ENCODE measurements at regions not wholly inside any gene's neighbourhood (a gene's known extent, or its start where the extent isn't known, plus 50 kb on each side); places are given as distances from the start of the nearest gene placed in this dataset.

DNA sequence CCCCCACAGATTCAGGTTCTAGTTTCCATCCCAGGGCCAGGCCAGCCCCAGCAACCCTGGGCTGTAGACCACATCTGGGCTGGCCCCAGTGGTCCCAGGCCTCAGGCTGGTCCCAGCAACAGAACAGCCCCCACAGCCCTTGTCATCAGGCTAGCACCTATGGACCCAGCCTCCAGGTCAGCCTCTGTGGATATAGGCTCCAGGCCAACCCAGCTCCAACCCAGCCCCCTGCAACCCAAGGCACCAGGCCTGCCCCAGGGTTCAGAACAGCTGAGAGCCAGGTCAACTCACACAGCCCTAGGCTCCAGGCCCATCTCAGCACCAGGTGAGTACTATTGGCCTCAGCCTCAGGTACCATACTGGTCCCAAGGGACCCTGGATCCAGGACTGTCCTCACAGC, 155.3 kb downstream of the PWWP3B start:
- H3K9me3 Mint-ChIP-seq, result peaks cover 70% of the 10 kb centered on the region
- TF ChIP-seq EZH2phosphoT487 (IDR thresholded peaks at IDR 0.05; ENCODE audit: unreplicated experiment) (no peak), CREB1 (CRISPR knock-in tag; IDR thresholded peaks at IDR 0.05; ENCODE audit: low read depth) (no peak), STAT1 (IDR thresholded peaks at IDR 0.05; ENCODE audit: unreplicated experiment) (no peak), JUNB (IDR thresholded peaks at IDR 0.05; ENCODE audit: unreplicated experiment) (no peak), ZNF114 (CRISPR knock-in tag; IDR thresholded peaks at IDR 0.05) (no peak)
- no peak overlapping the region for H3K4me3 Mint-ChIP-seq
- DNase-seq (ENCODE audit: low spot score), result no peak
- Histone ChIP-seq H3K4me2 (no peak overlapping the region), H4K20me1 (replicated peaks; ENCODE audit: insufficient read depth) (no peaks in the 10 kb centered on the region), H2AFZ (no peak overlapping the region), H3F3A (replicated peaks; ENCODE audit: low read depth) (no peaks in the 10 kb centered on the region), H3K27me3 (ENCODE audit: insufficient read depth) (no peaks in the 10 kb centered on the region), H3K4me3 (no peak overlapping the region), H3K27ac (ENCODE audit: low read depth) (no peak overlapping the region), H3K4me1 (ENCODE audit: insufficient read depth) (no peaks in the 10 kb centered on the region), H3K36me3 (ENCODE audit: insufficient read depth) (no peaks in the 10 kb centered on the region), H3K79me2 (replicated peaks; ENCODE audit: insufficient read depth) (no peaks in the 10 kb centered on the region), H3K9me2 (ENCODE audit: insufficient read depth) (0 out of 2 replicates have a peak, but pooled peaks cover 3% of the 10 kb centered on the region)
- no peak for ATAC-seq
- H3K27ac Mint-ChIP-seq, result no peak overlapping the region
- peaks cover 3% of the 10 kb centered on the region; the same call in 2 of the 3 replicates for H3K36me3 Mint-ChIP-seq (ENCODE audit: low read depth)
- H3K4me1 Mint-ChIP-seq, result no peaks in the 10 kb centered on the region
- no peaks in the 10 kb centered on the region for H3K27me3 Mint-ChIP-seq (ENCODE audit: insufficient read depth, low read depth, poor library complexity)

DNA sequence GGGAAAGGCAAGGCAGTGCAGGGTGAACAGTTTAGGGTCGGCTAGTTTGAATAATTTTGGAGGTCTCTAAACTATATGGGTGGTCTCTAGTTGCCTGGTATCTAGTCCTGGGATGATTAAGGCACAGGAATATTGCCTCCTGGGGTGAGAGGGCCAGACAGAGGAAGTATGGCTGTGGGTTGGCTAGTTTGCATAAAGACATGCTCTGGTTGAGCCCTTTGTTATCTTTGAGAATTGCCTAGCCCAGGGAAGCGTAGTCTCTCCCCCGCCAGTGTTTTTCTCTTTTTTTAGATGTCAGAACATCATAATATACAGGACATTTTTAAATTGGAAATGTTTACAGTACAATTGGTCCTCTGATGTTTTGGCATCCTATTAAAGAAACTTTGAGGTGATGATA, 163.5 kb downstream of the PWWP3B start:
- Histone ChIP-seq H3K27ac (ENCODE audit: low read depth) (no peak overlapping the region), H3K79me2 (replicated peaks; ENCODE audit: insufficient read depth) (no peaks in the 10 kb centered on the region), H3K4me1 (ENCODE audit: insufficient read depth) (no peaks in the 10 kb centered on the region), H3K4me2 (no peak overlapping the region), H3K36me3 (ENCODE audit: insufficient read depth) (no peaks in the 10 kb centered on the region), H4K20me1 (replicated peaks; ENCODE audit: insufficient read depth) (no peaks in the 10 kb centered on the region), H3K27me3 (ENCODE audit: insufficient read depth) (no peaks in the 10 kb centered on the region), H3K4me3 (no peak overlapping the region), H3F3A (replicated peaks; ENCODE audit: low read depth) (no peaks in the 10 kb centered on the region), H3K9me2 (ENCODE audit: insufficient read depth) (no peaks in the 10 kb centered on the region), H2AFZ (no peak overlapping the region)
- H3K36me3 Mint-ChIP-seq (ENCODE audit: low read depth), result peaks cover 6% of the 10 kb centered on the region; the same call in 2 of the 3 replicates
- DNase-seq (ENCODE audit: low spot score) (no peak), ATAC-seq (no peak)
- peaks cover 2% of the 10 kb centered on the region for H3K27me3 Mint-ChIP-seq (ENCODE audit: insufficient read depth, low read depth, poor library complexity)
- no peak overlapping the region for H3K27ac Mint-ChIP-seq
- H3K4me1 Mint-ChIP-seq, result no peaks in the 10 kb centered on the region
- peaks cover 68% of the 10 kb centered on the region for H3K9me3 Mint-ChIP-seq
- no peak overlapping the region for H3K4me3 Mint-ChIP-seq
- TF ChIP-seq, protein P1, sequence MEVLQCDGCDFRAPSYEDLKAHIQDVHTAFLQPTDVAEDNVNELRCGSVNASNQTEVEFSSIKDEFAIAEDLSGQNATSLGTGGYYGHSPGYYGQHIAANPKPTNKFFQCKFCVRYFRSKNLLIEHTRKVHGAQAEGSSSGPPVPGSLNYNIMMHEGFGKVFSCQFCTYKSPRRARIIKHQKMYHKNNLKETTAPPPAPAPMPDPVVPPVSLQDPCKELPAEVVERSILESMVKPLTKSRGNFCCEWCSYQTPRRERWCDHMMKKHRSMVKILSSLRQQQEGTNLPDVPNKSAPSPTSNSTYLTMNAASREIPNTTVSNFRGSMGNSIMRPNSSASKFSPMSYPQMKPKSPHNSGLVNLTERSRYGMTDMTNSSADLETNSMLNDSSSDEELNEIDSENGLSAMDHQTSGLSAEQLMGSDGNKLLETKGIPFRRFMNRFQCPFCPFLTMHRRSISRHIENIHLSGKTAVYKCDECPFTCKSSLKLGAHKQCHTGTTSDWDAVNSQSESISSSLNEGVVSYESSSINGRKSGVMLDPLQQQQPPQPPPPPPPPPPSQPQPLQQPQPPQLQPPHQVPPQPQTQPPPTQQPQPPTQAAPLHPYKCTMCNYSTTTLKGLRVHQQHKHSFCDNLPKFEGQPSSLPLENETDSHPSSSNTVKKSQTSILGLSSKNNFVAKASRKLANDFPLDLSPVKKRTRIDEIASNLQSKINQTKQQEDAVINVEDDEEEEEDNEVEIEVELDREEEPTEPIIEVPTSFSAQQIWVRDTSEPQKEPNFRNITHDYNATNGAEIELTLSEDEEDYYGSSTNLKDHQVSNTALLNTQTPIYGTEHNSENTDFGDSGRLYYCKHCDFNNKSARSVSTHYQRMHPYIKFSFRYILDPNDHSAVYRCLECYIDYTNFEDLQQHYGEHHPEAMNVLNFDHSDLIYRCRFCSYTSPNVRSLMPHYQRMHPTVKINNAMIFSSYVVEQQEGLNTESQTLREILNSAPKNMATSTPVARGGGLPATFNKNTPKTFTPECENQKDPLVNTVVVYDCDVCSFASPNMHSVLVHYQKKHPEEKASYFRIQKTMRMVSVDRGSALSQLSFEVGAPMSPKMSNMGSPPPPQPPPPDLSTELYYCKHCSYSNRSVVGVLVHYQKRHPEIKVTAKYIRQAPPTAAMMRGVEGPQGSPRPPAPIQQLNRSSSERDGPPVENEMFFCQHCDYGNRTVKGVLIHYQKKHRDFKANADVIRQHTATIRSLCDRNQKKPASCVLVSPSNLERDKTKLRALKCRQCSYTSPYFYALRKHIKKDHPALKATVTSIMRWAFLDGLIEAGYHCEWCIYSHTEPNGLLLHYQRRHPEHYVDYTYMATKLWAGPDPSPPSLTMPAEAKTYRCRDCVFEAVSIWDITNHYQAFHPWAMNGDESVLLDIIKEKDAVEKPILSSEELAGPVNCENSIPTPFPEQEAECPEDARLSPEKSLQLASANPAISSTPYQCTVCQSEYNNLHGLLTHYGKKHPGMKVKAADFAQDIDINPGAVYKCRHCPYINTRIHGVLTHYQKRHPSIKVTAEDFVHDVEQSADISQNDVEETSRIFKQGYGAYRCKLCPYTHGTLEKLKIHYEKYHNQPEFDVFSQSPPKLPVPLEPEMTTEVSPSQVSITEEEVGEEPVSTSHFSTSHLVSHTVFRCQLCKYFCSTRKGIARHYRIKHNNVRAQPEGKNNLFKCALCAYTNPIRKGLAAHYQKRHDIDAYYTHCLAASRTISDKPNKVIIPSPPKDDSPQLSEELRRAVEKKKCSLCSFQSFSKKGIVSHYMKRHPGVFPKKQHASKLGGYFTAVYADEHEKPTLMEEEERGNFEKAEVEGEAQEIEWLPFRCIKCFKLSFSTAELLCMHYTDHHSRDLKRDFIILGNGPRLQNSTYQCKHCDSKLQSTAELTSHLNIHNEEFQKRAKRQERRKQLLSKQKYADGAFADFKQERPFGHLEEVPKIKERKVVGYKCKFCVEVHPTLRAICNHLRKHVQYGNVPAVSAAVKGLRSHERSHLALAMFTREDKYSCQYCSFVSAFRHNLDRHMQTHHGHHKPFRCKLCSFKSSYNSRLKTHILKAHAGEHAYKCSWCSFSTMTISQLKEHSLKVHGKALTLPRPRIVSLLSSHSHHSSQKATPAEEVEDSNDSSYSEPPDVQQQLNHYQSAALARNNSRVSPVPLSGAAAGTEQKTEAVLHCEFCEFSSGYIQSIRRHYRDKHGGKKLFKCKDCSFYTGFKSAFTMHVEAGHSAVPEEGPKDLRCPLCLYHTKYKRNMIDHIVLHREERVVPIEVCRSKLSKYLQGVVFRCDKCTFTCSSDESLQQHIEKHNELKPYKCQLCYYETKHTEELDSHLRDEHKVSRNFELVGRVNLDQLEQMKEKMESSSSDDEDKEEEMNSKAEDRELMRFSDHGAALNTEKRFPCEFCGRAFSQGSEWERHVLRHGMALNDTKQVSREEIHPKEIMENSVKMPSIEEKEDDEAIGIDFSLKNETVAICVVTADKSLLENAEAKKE (CRISPR knock-in tag; IDR thresholded peaks at IDR 0.05), result no peak
- TF ChIP-seq STAT1 (IDR thresholded peaks at IDR 0.05; ENCODE audit: unreplicated experiment) (no peak), NANOG (IDR thresholded peaks at IDR 0.05; ENCODE audit: borderline replicate concordance) (no peak), JUNB (IDR thresholded peaks at IDR 0.05; ENCODE audit: unreplicated experiment) (no peak), EZH2phosphoT487 (IDR thresholded peaks at IDR 0.05; ENCODE audit: unreplicated experiment) (no peak), ZNF114 (CRISPR knock-in tag; IDR thresholded peaks at IDR 0.05) (no peak), EZH2 (IDR thresholded peaks at IDR 0.05; ENCODE audit: low read depth, unreplicated experiment) (no peak), CREB1 (CRISPR knock-in tag; IDR thresholded peaks at IDR 0.05; ENCODE audit: low read depth) (no peak)
- TF ChIP-seq, protein P2, sequence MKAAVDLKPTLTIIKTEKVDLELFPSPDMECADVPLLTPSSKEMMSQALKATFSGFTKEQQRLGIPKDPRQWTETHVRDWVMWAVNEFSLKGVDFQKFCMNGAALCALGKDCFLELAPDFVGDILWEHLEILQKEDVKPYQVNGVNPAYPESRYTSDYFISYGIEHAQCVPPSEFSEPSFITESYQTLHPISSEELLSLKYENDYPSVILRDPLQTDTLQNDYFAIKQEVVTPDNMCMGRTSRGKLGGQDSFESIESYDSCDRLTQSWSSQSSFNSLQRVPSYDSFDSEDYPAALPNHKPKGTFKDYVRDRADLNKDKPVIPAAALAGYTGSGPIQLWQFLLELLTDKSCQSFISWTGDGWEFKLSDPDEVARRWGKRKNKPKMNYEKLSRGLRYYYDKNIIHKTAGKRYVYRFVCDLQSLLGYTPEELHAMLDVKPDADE (IDR thresholded peaks at IDR 0.05), result no peak
- TF ChIP-seq, protein P3, sequence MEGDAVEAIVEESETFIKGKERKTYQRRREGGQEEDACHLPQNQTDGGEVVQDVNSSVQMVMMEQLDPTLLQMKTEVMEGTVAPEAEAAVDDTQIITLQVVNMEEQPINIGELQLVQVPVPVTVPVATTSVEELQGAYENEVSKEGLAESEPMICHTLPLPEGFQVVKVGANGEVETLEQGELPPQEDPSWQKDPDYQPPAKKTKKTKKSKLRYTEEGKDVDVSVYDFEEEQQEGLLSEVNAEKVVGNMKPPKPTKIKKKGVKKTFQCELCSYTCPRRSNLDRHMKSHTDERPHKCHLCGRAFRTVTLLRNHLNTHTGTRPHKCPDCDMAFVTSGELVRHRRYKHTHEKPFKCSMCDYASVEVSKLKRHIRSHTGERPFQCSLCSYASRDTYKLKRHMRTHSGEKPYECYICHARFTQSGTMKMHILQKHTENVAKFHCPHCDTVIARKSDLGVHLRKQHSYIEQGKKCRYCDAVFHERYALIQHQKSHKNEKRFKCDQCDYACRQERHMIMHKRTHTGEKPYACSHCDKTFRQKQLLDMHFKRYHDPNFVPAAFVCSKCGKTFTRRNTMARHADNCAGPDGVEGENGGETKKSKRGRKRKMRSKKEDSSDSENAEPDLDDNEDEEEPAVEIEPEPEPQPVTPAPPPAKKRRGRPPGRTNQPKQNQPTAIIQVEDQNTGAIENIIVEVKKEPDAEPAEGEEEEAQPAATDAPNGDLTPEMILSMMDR (conservative IDR thresholded peaks at IDR 0.05; ENCODE audit: low read depth in 2 of 2), result no peak

Measured in GM23338 (cell line).